ENCODE measurements at regions not wholly inside any gene's neighbourhood (a gene's known extent, or its start where the extent isn't known, plus 50 kb on each side); places are given as distances from the start of the nearest gene placed in this dataset.

- TF ChIP-seq EP300 (IDR thresholded peaks at IDR 0.05): no peak
- TF ChIP-seq POLR2A (IDR thresholded peaks at IDR 0.05): no peak
- TF ChIP-seq, protein P1, sequence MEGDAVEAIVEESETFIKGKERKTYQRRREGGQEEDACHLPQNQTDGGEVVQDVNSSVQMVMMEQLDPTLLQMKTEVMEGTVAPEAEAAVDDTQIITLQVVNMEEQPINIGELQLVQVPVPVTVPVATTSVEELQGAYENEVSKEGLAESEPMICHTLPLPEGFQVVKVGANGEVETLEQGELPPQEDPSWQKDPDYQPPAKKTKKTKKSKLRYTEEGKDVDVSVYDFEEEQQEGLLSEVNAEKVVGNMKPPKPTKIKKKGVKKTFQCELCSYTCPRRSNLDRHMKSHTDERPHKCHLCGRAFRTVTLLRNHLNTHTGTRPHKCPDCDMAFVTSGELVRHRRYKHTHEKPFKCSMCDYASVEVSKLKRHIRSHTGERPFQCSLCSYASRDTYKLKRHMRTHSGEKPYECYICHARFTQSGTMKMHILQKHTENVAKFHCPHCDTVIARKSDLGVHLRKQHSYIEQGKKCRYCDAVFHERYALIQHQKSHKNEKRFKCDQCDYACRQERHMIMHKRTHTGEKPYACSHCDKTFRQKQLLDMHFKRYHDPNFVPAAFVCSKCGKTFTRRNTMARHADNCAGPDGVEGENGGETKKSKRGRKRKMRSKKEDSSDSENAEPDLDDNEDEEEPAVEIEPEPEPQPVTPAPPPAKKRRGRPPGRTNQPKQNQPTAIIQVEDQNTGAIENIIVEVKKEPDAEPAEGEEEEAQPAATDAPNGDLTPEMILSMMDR (IDR thresholded peaks at IDR 0.05): no peak
- no peak for TF ChIP-seq POLR2AphosphoS5 (IDR thresholded peaks at IDR 0.05)
- WGBS, 2 donors: 70 to 75% methylated on average over 7 of the region's 7 CpGs
- no peak for DNase-seq
- Histone ChIP-seq H3K36me3 (no peaks in the 10 kb centered on the region), H3K27me3 (peaks cover 0 to 81% (median 21%) of the 10 kb centered on the region in 3 donors), H3K4me1 (no peaks in the 10 kb centered on the region), H3K9me3 (no peaks in the 10 kb centered on the region), H3K4me3 (no peak overlapping the region), H3K27ac (no peak overlapping the region)
- intact Hi-C loops (cut with DNase I): no loop called here
These were observed 606.3 kb downstream of the NPHP4 start for GRCh38 chr1:5385956-5386355.

- H3K27me3 ChIP-seq: peaks cover 0 to 78% (median 21%) of the 10 kb centered on the region in 3 donors
- no peak overlapping the region for H3K27ac ChIP-seq
- WGBS, 2 donors: 79 to 80% methylated on average over 14 of the region's 14 CpGs
- H3K9me3 ChIP-seq: no peaks in the 10 kb centered on the region
- H3K4me3 ChIP-seq: no peak overlapping the region
- TF ChIP-seq EP300 (IDR thresholded peaks at IDR 0.05) (no peak), POLR2A (IDR thresholded peaks at IDR 0.05) (no peak), POLR2AphosphoS5 (IDR thresholded peaks at IDR 0.05) (no peak)
- TF ChIP-seq, protein P1 (IDR thresholded peaks at IDR 0.05): no peak
- H3K4me1 ChIP-seq: no peaks in the 10 kb centered on the region
- no peak for DNase-seq
- H3K36me3 ChIP-seq: no peaks in the 10 kb centered on the region
- intact Hi-C loops (cut with DNase I): no loop called here
These were observed 607.0 kb downstream of the NPHP4 start for GRCh38 chr1:5385096-5385799.

DNA sequence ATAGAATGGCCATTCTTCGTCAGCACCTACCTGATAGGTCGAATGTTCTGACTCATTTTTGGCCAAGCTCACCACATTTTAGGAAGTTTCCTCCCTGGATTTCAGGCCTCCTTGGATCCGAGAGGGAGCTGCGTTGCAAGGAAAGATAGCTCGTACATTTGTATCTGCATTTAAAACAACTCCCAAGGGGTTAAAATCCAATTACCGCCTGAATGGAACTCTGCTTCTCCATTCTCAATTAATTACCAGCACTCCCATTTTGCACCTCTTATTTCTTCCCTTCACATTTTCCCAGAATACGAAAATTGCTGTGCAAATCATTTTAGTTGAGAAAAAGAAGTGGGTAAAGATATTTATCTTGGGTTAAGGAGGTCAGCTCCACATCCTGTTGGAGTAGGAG is 610.7 kb downstream of the NPHP4 start:
- Histone ChIP-seq H3K27me3 (peaks cover 0 to 56% (median 15%) of the 10 kb centered on the region in 3 donors), H3K4me1 (no peaks in the 10 kb centered on the region), H3K4me3 (no peak overlapping the region), H3K27ac (no peak overlapping the region), H3K9me3 (no peaks in the 10 kb centered on the region), H3K36me3 (no peaks in the 10 kb centered on the region)
- TF ChIP-seq, protein P1 (IDR thresholded peaks at IDR 0.05): no peak
- TF ChIP-seq POLR2AphosphoS5 (IDR thresholded peaks at IDR 0.05) (no peak), EP300 (IDR thresholded peaks at IDR 0.05) (no peak), POLR2A (IDR thresholded peaks at IDR 0.05) (no peak)
- WGBS, 2 donors: 77 to 85% methylated on average over 7 of the region's 7 CpGs
- no peak for DNase-seq
- intact Hi-C loops (cut with DNase I): no loop called here

DNA sequence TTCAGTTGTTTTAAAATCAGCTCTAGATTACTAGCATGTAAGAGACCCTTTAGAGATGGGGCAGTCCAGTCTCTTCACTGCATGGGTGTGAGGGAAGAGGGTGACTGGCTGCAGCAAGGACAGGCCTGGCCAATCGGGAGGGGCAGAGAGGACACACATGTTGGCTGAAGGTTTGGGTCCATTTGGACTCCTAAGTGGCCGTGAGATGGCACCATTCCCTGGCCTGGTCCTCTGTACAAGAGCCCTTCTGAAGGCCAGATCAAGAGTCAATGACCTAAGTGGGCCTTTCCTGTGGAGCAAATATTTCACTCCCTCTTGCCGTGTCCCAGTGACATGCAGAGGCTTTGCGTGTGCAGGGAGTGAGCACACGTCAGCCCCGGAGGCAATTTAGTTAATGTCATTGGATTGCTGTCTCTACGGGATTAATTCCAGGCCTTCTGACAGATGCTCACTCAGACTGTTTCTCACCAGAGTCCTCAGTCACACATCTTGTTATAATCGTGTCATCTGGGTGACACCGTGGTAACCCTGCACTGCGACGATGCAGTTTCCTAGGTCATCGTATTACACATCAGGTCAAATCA is 613.0 kb downstream of the NPHP4 start:
- intact Hi-C loops (cut with DNase I): no loop called here
- Histone ChIP-seq H3K36me3 (no peaks in the 10 kb centered on the region), H3K27ac (no peak overlapping the region), H3K27me3 (peaks cover 0 to 34% (median 0%) of the 10 kb centered on the region in 3 donors), H3K4me3 (no peak overlapping the region), H3K4me1 (no peaks in the 10 kb centered on the region), H3K9me3 (no peaks in the 10 kb centered on the region)
- WGBS, 2 donors: 89 to 93% methylated on average over 12 of the region's 12 CpGs
- peak; percentile 33 for DNase-seq
- TF ChIP-seq, protein P1 (IDR thresholded peaks at IDR 0.05): no peak
- TF ChIP-seq POLR2A (IDR thresholded peaks at IDR 0.05) (no peak), POLR2AphosphoS5 (IDR thresholded peaks at IDR 0.05) (no peak), EP300 (IDR thresholded peaks at IDR 0.05) (no peak)
